ENCODE measurements at regions not wholly inside any gene's neighbourhood (a gene's known extent, or its start where the extent isn't known, plus 50 kb on each side); places are given as distances from the start of the nearest gene placed in this dataset.

GRCh38 chr14:97486601-97487120, 689.5 kb downstream of the VRK1 start:
- Histone ChIP-seq H3K4me1 (ENCODE audit: insufficient read depth, low read length) (no peaks in the 10 kb centered on the region), H3K4me3 (ENCODE audit: low read length) (no peak overlapping the region), H3K9me3 (ENCODE audit: low read length) (no peaks in the 10 kb centered on the region), H2AFZ (ENCODE audit: low read depth, low read length) (no peak overlapping the region), H3K36me3 (ENCODE audit: insufficient read depth, low read length) (no peaks in the 10 kb centered on the region), H3K27me3 (ENCODE audit: insufficient read depth, low read length) (no peaks in the 10 kb centered on the region)

- no peaks in the 10 kb centered on the region for H3K27me3 ChIP-seq (ENCODE audit: insufficient read depth, low read length)
- no peak overlapping the region for H2AFZ ChIP-seq (ENCODE audit: low read depth, low read length)
- H3K36me3 ChIP-seq (ENCODE audit: insufficient read depth, low read length) = no peaks in the 10 kb centered on the region
- H3K4me3 ChIP-seq (ENCODE audit: low read length) = no peak overlapping the region
- H3K9me3 ChIP-seq (ENCODE audit: low read length) = no peaks in the 10 kb centered on the region
- H3K4me1 ChIP-seq (ENCODE audit: insufficient read depth, low read length) = no peaks in the 10 kb centered on the region
Observed at GRCh38 chr14:97489750-97490149, 692.6 kb downstream of the VRK1 start.

GRCh38 chr14:97490521-97491070, 693.4 kb downstream of the VRK1 start:
- Histone ChIP-seq H3K36me3 (ENCODE audit: insufficient read depth, low read length) (no peaks in the 10 kb centered on the region), H3K4me1 (ENCODE audit: insufficient read depth, low read length) (no peaks in the 10 kb centered on the region), H3K4me3 (ENCODE audit: low read length) (no peak overlapping the region), H3K27me3 (ENCODE audit: insufficient read depth, low read length) (no peaks in the 10 kb centered on the region), H2AFZ (ENCODE audit: low read depth, low read length) (no peak overlapping the region), H3K9me3 (ENCODE audit: low read length) (no peaks in the 10 kb centered on the region)

GRCh38 chr14:97491697-97492096, 694.5 kb downstream of the VRK1 start:
- Histone ChIP-seq H3K4me3 (ENCODE audit: low read length) (no peak overlapping the region), H3K4me1 (ENCODE audit: insufficient read depth, low read length) (no peaks in the 10 kb centered on the region), H2AFZ (ENCODE audit: low read depth, low read length) (no peak overlapping the region), H3K36me3 (ENCODE audit: insufficient read depth, low read length) (no peaks in the 10 kb centered on the region), H3K27me3 (ENCODE audit: insufficient read depth, low read length) (no peaks in the 10 kb centered on the region), H3K9me3 (ENCODE audit: low read length) (no peaks in the 10 kb centered on the region)

GRCh38 chr14:97499790-97500481, 702.8 kb downstream of the VRK1 start:
- Histone ChIP-seq H3K27me3 (ENCODE audit: insufficient read depth, low read length) (no peaks in the 10 kb centered on the region), H3K4me1 (ENCODE audit: insufficient read depth, low read length) (no peaks in the 10 kb centered on the region), H3K9me3 (ENCODE audit: low read length) (no peaks in the 10 kb centered on the region), H3K36me3 (ENCODE audit: insufficient read depth, low read length) (no peaks in the 10 kb centered on the region), H2AFZ (ENCODE audit: low read depth, low read length) (no peak overlapping the region), H3K4me3 (ENCODE audit: low read length) (no peak overlapping the region)

- Histone ChIP-seq H3K36me3 (ENCODE audit: insufficient read depth, low read length) (no peaks in the 10 kb centered on the region), H3K4me3 (ENCODE audit: low read length) (no peak overlapping the region), H3K4me1 (ENCODE audit: insufficient read depth, low read length) (no peaks in the 10 kb centered on the region), H3K9me3 (ENCODE audit: low read length) (no peaks in the 10 kb centered on the region), H3K27me3 (ENCODE audit: insufficient read depth, low read length) (no peaks in the 10 kb centered on the region), H2AFZ (ENCODE audit: low read depth, low read length) (no peak overlapping the region)
Observed at GRCh38 chr14:97506626-97507025, 709.4 kb downstream of the VRK1 start.

- no peaks in the 10 kb centered on the region for H3K9me3 ChIP-seq (ENCODE audit: low read length)
- no peak overlapping the region for H2AFZ ChIP-seq (ENCODE audit: low read depth, low read length)
- H3K36me3 ChIP-seq (ENCODE audit: insufficient read depth, low read length) = no peaks in the 10 kb centered on the region
- no peak overlapping the region for H3K4me3 ChIP-seq (ENCODE audit: low read length)
- no peaks in the 10 kb centered on the region for H3K4me1 ChIP-seq (ENCODE audit: insufficient read depth, low read length)
- no peaks in the 10 kb centered on the region for H3K27me3 ChIP-seq (ENCODE audit: insufficient read depth, low read length)
Observed at GRCh38 chr14:97513891-97514290, 716.7 kb downstream of the VRK1 start.

- H2AFZ ChIP-seq (ENCODE audit: low read depth, low read length) = no peak overlapping the region
- H3K27me3 ChIP-seq (ENCODE audit: insufficient read depth, low read length) = no peaks in the 10 kb centered on the region
- H3K9me3 ChIP-seq (ENCODE audit: low read length) = no peaks in the 10 kb centered on the region
- H3K4me3 ChIP-seq (ENCODE audit: low read length) = no peak overlapping the region
- no peaks in the 10 kb centered on the region for H3K4me1 ChIP-seq (ENCODE audit: insufficient read depth, low read length)
- H3K36me3 ChIP-seq (ENCODE audit: insufficient read depth, low read length) = no peaks in the 10 kb centered on the region
Observed at GRCh38 chr14:97517566-97518234, 720.5 kb downstream of the VRK1 start.

GRCh38 chr14:97523936-97524335, 726.8 kb downstream of the VRK1 start:
- H3K36me3 ChIP-seq (ENCODE audit: insufficient read depth, low read length) = no peaks in the 10 kb centered on the region
- H3K9me3 ChIP-seq (ENCODE audit: low read length) = no peaks in the 10 kb centered on the region
- H3K4me1 ChIP-seq (ENCODE audit: insufficient read depth, low read length) = no peaks in the 10 kb centered on the region
- no peak overlapping the region for H3K4me3 ChIP-seq (ENCODE audit: low read length)
- no peak overlapping the region for H2AFZ ChIP-seq (ENCODE audit: low read depth, low read length)
- no peaks in the 10 kb centered on the region for H3K27me3 ChIP-seq (ENCODE audit: insufficient read depth, low read length)

- Histone ChIP-seq H3K27me3 (ENCODE audit: insufficient read depth, low read length) (no peaks in the 10 kb centered on the region), H3K36me3 (ENCODE audit: insufficient read depth, low read length) (no peaks in the 10 kb centered on the region), H3K9me3 (ENCODE audit: low read length) (no peaks in the 10 kb centered on the region), H3K4me1 (ENCODE audit: insufficient read depth, low read length) (no peaks in the 10 kb centered on the region), H3K4me3 (ENCODE audit: low read length) (no peak overlapping the region), H2AFZ (ENCODE audit: low read depth, low read length) (no peak overlapping the region)
Observed at GRCh38 chr14:97524589-97525319, 727.6 kb downstream of the VRK1 start.

GRCh38 chr14:97527993-97528392, 730.8 kb downstream of the VRK1 start:
- Histone ChIP-seq H2AFZ (ENCODE audit: low read depth, low read length) (no peak overlapping the region), H3K36me3 (ENCODE audit: insufficient read depth, low read length) (no peaks in the 10 kb centered on the region), H3K4me3 (ENCODE audit: low read length) (no peak overlapping the region), H3K9me3 (ENCODE audit: low read length) (no peaks in the 10 kb centered on the region), H3K27me3 (ENCODE audit: insufficient read depth, low read length) (no peaks in the 10 kb centered on the region), H3K4me1 (ENCODE audit: insufficient read depth, low read length) (no peaks in the 10 kb centered on the region)

- H3K27me3 ChIP-seq (ENCODE audit: insufficient read depth, low read length) = no peaks in the 10 kb centered on the region
- H3K4me1 ChIP-seq (ENCODE audit: insufficient read depth, low read length) = no peaks in the 10 kb centered on the region
- no peak overlapping the region for H2AFZ ChIP-seq (ENCODE audit: low read depth, low read length)
- no peaks in the 10 kb centered on the region for H3K36me3 ChIP-seq (ENCODE audit: insufficient read depth, low read length)
- H3K9me3 ChIP-seq (ENCODE audit: low read length) = no peaks in the 10 kb centered on the region
- no peak overlapping the region for H3K4me3 ChIP-seq (ENCODE audit: low read length)
Observed at GRCh38 chr14:97532052-97532451, 734.9 kb downstream of the VRK1 start.

- H3K4me1 ChIP-seq (ENCODE audit: insufficient read depth, low read length) = no peaks in the 10 kb centered on the region
- no peaks in the 10 kb centered on the region for H3K27me3 ChIP-seq (ENCODE audit: insufficient read depth, low read length)
- no peaks in the 10 kb centered on the region for H3K36me3 ChIP-seq (ENCODE audit: insufficient read depth, low read length)
- H3K4me3 ChIP-seq (ENCODE audit: low read length) = no peak overlapping the region
- no peaks in the 10 kb centered on the region for H3K9me3 ChIP-seq (ENCODE audit: low read length)
- no peak overlapping the region for H2AFZ ChIP-seq (ENCODE audit: low read depth, low read length)
Observed at GRCh38 chr14:97536421-97536820, 739.2 kb downstream of the VRK1 start.

Measured in neuron (in vitro differentiated cells).